CD4-positive, alpha-beta T cell treated with Interleukin-4 for 4 hours (primary cell): ENCODE measurements at regions not wholly inside any gene's neighbourhood (a gene's known extent, or its start where the extent isn't known, plus 50 kb on each side); places are given as distances from the start of the nearest gene placed in this dataset.

Experiments
- DNase-seq: peaks from one replicate; pipeline ENCODE4 v3.0.0-alpha.2; 2020

GRCh38 chr22:48603621-48604320 lies 1223.9 kb downstream of the BRD1 start:
- no peak for DNase-seq

- no peak for DNase-seq
Measured at GRCh38 chr22:48602805-48603518, 1224.7 kb downstream of the BRD1 start.

- DNase-seq = no peak
Measured at GRCh38 chr22:48600681-48601080, 1227.0 kb downstream of the BRD1 start.

GRCh38 chr22:48600171-48600570 lies 1227.5 kb downstream of the BRD1 start:
- DNase-seq = no peak

GRCh38 chr22:48599346-48599745 lies 1228.3 kb downstream of the BRD1 start:
- no peak for DNase-seq

GRCh38 chr22:48596111-48596850 lies 1231.4 kb downstream of the BRD1 start:
- no peak for DNase-seq

GRCh38 chr22:48595511-48595905 lies 1232.2 kb downstream of the BRD1 start:
- no peak for DNase-seq

GRCh38 chr22:48594757-48595510 lies 1232.7 kb downstream of the BRD1 start:
- no peak for DNase-seq

GRCh38 chr22:48594016-48594756 lies 1233.5 kb downstream of the BRD1 start:
- DNase-seq = no peak

- no peak for DNase-seq
Measured at GRCh38 chr22:48593551-48593950, 1234.1 kb downstream of the BRD1 start.

GRCh38 chr22:48592931-48593330 lies 1234.7 kb downstream of the BRD1 start:
- no peak for DNase-seq

GRCh38 chr22:48592488-48592887 lies 1235.2 kb downstream of the BRD1 start:
- no peak for DNase-seq

- no peak for DNase-seq
Measured at GRCh38 chr22:48592066-48592345, 1235.7 kb downstream of the BRD1 start.

GRCh38 chr22:48591286-48592065 lies 1236.2 kb downstream of the BRD1 start:
- DNase-seq = no peak

- no peak for DNase-seq
Measured at GRCh38 chr22:48589901-48590300, 1237.8 kb downstream of the BRD1 start.

GRCh38 chr22:48588878-48589450 lies 1238.7 kb downstream of the BRD1 start:
- DNase-seq = no peak

- no peak for DNase-seq
Measured at GRCh38 chr22:48588151-48588877, 1239.4 kb downstream of the BRD1 start.

GRCh38 chr22:48587236-48587865 lies 1240.3 kb downstream of the BRD1 start:
- no peak for DNase-seq

GRCh38 chr22:48586799-48587185 lies 1240.9 kb downstream of the BRD1 start:
- no peak for DNase-seq
